ENCODE measurements at regions not wholly inside any gene's neighbourhood (a gene's known extent, or its start where the extent isn't known, plus 50 kb on each side); places are given as distances from the start of the nearest gene placed in this dataset.

GRCh38 chr2:41434991-41435390 lies 612.8 kb upstream of the PKDCC start:
- TF ChIP-seq, protein P1, sequence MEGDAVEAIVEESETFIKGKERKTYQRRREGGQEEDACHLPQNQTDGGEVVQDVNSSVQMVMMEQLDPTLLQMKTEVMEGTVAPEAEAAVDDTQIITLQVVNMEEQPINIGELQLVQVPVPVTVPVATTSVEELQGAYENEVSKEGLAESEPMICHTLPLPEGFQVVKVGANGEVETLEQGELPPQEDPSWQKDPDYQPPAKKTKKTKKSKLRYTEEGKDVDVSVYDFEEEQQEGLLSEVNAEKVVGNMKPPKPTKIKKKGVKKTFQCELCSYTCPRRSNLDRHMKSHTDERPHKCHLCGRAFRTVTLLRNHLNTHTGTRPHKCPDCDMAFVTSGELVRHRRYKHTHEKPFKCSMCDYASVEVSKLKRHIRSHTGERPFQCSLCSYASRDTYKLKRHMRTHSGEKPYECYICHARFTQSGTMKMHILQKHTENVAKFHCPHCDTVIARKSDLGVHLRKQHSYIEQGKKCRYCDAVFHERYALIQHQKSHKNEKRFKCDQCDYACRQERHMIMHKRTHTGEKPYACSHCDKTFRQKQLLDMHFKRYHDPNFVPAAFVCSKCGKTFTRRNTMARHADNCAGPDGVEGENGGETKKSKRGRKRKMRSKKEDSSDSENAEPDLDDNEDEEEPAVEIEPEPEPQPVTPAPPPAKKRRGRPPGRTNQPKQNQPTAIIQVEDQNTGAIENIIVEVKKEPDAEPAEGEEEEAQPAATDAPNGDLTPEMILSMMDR (IDR thresholded peaks at IDR 0.05; ENCODE audit: low read depth, low read length) = no peak
- DNase-seq (ENCODE audit: extremely low read depth, low read depth) = no peak

DNA sequence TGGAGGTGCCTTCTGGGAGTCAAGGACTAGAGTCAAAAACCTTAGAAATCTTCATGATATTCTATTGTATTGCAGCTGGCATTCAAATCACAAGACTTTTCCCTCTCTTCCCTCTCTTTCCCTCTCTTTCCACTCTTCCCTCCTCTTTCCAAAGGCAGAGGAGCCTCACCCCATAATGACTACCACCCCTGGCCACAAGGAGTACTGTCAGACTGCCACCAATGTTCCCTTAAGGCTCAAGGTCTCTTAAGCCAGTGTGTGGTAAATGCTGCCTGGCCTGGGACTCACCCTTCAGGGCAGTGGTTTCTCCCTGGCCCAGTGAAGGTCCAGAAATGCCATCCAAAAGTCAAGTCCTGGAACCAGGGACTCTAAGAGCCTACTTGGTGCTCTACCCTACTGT lies 605.9 kb upstream of the PKDCC start:
- TF ChIP-seq, protein P1 (IDR thresholded peaks at IDR 0.05; ENCODE audit: low read depth, low read length) = no peak
- no peak for DNase-seq (ENCODE audit: extremely low read depth, low read depth)

- DNase-seq (ENCODE audit: extremely low read depth, low read depth) = no peak
- TF ChIP-seq, protein P1 (IDR thresholded peaks at IDR 0.05; ENCODE audit: low read depth, low read length) = no peak
These were observed 602.0 kb upstream of the PKDCC start for GRCh38 chr2:41445865-41446264.

DNA sequence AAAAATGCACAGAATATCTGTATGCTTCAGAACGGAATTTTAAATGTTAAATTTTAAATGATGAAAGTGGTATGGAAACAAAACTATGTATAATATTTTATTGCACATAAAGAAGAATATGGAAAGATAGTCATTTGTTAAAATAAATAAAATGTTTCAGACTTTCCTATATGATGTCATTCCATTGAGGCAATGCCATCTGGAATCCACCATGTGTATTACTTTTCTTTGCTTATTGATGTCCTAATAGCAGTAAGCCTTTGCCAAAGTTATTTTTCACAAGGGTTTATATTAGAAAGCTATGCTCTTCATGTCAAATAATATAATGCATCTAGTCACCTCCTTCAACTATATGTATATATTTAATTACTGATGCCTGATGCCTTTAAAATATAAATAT lies 601.6 kb upstream of the PKDCC start:
- DNase-seq (ENCODE audit: extremely low read depth, low read depth) = no peak
- TF ChIP-seq, protein P1 (IDR thresholded peaks at IDR 0.05; ENCODE audit: low read depth, low read length) = no peak

DNA sequence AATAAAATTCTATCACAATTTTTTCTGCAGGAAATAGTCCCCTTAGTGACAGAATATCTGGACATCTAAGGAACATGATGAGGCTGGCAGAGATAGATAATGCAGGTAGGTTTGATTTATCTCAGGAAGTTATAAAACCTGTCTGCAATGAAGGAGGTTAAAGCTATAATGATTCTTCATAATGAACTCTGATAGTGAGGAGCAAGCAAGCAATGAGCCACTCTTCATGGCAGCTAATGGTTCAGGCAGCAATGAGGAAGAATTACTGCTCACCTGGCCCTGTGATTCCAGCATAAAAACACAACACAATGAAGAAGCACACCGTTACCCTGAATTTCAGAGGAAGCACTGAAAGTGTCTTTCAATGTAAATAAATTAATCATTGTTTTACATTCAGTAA lies 599.6 kb upstream of the PKDCC start:
- TF ChIP-seq, protein P1 (IDR thresholded peaks at IDR 0.05; ENCODE audit: low read depth, low read length) = no peak
- DNase-seq (ENCODE audit: extremely low read depth, low read depth) = no peak

DNA sequence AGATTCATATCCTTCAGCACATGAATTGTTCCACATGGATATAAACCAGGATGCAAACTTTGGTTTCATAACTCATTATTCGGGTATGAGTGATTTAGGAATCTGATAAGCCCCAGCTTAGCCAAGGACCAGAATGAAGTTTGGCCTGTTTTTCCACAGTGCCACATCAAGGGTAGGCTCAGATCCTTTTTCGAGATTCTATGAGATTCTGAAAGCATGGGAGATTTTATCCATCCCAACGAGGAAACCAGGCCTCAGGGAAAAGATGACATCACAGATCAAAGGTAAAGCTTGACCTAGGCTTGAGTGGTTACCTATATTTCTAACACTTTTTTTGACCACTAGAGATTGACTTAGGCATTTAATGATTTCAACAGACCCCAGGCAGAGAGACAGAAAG lies 590.8 kb upstream of the PKDCC start:
- no peak for DNase-seq (ENCODE audit: extremely low read depth, low read depth)
- TF ChIP-seq, protein P1 (IDR thresholded peaks at IDR 0.05; ENCODE audit: low read depth, low read length) = no peak

GRCh38 chr2:41460661-41461060 lies 587.2 kb upstream of the PKDCC start:
- DNase-seq (ENCODE audit: extremely low read depth, low read depth) = no peak
- TF ChIP-seq, protein P1 (IDR thresholded peaks at IDR 0.05; ENCODE audit: low read depth, low read length) = no peak

Data from AG09319 (cell line).